LNCAP (cell line): ENCODE measurements at regions not wholly inside any gene's neighbourhood (a gene's known extent, or its start where the extent isn't known, plus 50 kb on each side); places are given as distances from the start of the nearest gene placed in this dataset.

Experiments used
- TF ChIP-seq, protein P1 (sequence below): fragments of 450-650 bp; IDR thresholded peaks from 2 replicates; pipeline ENCODE4 v1.5.1; 2017; ENCODE audit warnings: mild to moderate bottlenecking

GRCh38 chr12:127562816-127563215, 704.2 kb upstream of the TMEM132C start:
- TF ChIP-seq, protein P1, sequence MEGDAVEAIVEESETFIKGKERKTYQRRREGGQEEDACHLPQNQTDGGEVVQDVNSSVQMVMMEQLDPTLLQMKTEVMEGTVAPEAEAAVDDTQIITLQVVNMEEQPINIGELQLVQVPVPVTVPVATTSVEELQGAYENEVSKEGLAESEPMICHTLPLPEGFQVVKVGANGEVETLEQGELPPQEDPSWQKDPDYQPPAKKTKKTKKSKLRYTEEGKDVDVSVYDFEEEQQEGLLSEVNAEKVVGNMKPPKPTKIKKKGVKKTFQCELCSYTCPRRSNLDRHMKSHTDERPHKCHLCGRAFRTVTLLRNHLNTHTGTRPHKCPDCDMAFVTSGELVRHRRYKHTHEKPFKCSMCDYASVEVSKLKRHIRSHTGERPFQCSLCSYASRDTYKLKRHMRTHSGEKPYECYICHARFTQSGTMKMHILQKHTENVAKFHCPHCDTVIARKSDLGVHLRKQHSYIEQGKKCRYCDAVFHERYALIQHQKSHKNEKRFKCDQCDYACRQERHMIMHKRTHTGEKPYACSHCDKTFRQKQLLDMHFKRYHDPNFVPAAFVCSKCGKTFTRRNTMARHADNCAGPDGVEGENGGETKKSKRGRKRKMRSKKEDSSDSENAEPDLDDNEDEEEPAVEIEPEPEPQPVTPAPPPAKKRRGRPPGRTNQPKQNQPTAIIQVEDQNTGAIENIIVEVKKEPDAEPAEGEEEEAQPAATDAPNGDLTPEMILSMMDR: no peak

- TF ChIP-seq, protein P1: no peak
Observed at GRCh38 chr12:127565241-127565640, 701.7 kb upstream of the TMEM132C start.

DNA sequence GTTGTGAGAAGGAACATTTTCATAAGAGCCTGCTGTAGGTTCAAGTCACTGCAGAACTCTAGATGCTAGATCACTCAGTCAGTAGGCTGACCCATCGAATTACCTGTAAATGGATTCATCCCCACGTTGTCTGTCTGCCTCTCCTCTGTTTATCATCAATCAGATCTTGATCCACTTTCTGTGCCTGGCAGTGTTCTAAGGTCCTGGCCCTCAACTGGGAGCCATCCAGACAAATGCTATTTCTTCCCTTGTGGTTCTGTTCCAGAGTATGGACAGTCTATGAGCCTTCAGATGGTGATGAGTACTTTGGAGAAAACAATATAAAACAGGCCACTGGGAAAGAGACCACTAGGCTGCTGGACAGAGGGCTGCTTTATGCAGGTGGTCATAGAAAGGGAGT, 699.4 kb upstream of the TMEM132C start:
- TF ChIP-seq, protein P1: no peak

- TF ChIP-seq, protein P1: no peak
Observed at GRCh38 chr12:127570387-127570786, 696.6 kb upstream of the TMEM132C start.

DNA sequence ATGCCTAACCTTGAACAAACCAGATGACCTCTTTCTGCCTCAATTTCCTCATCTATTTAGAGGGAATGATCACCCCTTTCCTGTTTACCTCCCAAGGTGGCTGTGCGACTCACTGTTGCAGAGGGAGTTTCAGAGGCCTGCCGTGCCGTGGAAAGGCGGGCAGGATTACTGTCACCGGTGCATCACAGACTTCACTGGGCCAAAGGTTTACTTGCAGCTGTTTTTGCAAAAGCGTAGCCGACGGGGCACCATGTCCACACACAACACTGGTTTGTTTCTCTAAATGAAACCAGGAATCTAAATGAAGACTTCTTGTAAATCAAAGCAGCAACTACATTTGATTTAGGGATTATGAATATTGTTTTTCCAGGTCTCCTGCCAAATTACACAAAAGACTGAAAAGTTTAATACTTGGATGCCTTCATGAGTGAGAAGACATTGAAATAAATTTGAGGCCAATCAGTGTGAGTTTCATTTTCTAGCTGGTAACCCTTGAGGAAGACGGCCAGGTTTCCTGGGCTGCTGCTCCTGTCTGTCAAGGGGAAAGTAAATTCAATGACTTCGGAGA, 696.1 kb upstream of the TMEM132C start:
- TF ChIP-seq, protein P1: no peak

DNA sequence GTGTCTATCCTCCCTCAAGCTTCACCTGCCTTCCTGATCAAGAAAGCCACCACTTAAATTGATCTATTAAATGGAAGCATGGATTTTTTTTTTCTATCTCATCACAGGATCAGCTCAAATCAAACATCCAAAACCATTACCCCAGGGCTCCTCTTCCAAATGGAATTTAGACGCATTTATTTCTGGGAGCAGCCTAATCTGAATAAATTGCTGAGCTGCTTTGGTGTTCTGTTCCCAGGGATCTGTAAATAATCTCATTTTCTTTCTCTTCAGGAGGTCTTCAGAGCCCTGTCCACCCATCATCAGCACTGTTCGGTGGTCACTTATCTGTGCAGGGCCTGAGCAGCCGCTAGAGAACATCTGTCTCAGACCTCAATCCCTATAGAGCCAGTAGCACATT, 695.4 kb upstream of the TMEM132C start:
- TF ChIP-seq, protein P1: no peak

- TF ChIP-seq, protein P1: no peak
Observed at GRCh38 chr12:127579446-127579845, 687.5 kb upstream of the TMEM132C start.

DNA sequence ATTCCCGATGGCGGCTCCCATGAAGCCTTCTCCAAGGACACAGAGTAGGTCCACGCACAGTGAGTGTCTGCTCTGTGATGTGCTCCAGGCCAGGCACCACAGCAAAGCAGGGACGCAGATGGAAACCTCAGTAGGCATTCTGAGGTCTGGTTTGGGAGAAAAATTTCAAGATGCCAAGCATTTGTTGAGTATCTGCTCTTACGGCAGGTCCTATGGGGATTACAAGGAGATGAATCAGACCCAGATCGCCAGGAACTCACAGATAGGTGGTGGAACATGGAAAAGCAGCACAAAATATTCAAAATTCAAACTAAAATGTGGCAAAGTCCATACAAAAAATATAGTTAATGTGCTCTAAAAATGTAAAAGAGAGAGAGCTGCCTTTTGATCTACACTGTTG, 684.9 kb upstream of the TMEM132C start:
- TF ChIP-seq, protein P1: no peak
